ENCODE measurements at regions not wholly inside any gene's neighbourhood (a gene's known extent, or its start where the extent isn't known, plus 50 kb on each side); places are given as distances from the start of the nearest gene placed in this dataset.
"Not testable (repeated sequence)": the region's sequence is repeated elsewhere in the genome, so short reads cannot be mapped to it uniquely, and the experiment has no call there.

- DNase-seq (ENCODE audit: low read depth in 2 of 2), result no peak
These were observed 149.6 kb upstream of the SH3BP4 start for GRCh38 chr2:234802071-234802844.

DNA sequence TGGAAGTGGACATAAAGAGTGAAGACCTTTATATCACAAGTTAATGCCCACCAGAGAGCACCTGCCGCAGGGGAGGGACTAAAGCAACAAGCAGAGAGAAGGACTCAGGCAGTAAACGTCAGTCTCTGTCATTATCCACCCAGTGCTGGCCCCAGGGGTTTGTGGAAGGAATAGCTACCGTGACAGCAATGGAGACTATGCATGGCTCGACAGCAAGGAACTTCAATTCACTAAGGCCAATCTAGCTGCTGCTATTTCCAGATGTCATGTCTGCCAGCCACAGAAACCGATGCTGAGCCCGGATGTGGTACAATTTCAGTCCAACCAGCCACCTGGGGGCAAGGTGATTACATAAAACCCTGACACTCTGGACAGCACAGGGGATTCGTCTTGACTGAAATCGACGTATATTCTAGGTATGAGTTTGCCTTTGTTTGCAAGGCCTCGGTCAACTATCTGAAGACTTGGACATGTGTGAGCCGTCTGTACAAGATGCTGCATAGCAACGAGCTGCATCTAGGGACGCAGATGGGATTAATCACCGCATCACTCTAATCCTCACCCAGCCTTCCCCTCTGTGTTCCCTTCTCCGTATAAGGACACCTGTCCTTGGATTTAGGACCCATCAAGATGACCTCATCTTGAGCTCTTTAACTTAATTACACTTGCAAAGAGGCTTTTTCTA, 154.1 kb upstream of the SH3BP4 start:
- DNase-seq (ENCODE audit: low read depth in 2 of 2), result no peak

DNA sequence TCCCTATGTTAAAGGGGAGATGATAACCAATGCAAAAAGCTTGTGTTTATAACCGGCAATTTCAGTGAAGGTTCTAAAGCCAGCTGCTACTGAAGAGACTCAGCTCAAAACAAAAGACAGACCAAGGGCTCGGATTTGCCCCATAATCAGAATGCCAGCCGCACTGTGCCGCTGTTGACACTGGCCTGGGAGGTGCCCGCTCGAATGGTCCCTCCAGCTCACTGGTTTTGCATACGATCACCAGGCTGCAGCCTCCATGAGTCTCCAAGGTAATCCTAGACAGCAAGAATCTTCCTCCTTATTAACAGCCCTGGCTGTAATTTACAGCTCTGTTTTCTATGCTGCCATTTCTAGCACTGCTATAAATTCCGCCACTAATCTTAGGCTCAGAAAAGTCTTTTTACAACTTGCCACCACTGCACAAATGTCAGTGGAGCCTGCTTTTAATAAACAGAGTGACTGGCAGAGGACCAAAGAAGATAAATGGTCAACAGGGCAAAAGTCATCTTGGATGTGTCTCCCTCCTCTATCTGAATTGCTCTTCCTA, 155.7 kb upstream of the SH3BP4 start:
- no peak for DNase-seq (ENCODE audit: low read depth in 2 of 2)

DNA sequence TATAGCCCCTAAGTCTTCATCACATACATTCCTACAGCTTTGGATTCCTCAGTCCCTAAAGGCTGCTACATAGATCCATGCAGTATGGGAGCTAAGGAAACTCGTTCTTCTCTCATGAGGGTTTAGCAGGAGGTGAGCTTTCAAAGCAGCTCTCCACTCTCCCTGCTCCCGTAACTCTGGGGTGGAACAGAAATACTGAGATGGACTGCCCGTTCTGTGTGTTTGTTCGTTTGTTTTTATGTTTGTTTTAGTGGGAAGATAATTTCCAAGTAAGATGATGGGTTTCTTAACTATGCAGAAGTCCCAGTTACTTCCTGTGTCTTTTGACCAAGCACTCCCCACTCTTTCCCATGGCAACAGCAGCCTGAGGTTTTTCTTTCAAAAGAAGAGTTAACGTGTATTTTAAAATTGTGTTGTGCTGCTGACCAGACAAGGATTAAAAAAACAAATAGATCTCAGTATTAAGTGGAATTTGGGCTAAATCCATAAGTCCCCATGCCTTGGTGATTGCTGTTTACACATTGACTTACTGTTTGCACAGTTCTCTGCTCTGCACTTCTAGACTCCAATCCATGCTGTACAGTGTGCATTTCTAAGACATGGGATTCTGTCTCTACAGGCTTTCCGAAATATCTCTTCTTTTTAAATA, 156.4 kb upstream of the SH3BP4 start:
- no peak for DNase-seq (ENCODE audit: low read depth in 2 of 2)

DNA sequence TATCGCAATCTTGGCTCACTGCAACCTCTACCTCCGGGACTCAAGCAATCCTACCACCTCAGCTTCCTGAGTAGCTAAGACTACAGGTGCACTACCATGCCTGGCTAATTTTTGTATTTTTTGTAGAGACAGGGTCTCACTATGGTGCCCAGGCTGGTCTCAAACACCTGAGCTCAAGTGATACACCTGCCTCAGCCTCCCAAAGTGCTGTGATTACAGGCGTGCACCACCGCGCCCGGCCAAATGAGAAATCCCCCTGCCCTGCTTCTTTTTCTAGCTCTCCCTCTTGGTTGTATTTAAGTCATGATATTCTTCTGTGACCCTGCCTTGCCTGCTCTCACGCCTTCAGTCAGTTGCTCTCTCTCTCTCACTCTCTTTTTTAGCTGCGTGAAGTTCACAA, 157.0 kb upstream of the SH3BP4 start:
- no peak for DNase-seq (ENCODE audit: low read depth in 2 of 2)

DNA sequence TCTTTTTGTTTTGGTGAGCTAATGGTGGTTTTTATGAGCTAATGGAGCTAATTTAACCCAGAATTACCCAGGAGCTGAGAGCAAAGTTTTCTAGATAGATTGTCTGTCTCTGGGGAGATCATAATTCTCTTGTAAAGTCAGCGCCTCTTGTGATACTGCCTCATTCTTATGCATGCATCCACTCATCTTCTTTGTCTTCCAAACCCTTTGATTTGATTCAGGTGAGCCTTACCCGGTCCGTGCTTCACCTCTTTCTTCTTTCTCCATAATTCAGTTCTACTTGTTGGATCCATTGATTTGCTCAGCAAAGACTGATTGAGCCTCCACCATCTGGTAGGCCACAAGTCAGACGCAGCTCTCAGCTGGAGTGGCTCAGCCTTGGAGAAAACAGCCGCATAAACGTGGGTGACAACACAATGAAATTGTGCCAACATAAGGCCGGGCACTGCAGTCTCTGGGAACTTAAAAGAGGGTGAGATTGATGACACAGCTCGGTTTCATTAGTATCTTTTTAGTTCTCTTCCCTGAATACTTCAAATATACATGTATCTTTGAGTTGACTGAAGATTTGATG, 158.5 kb upstream of the SH3BP4 start:
- no peak for DNase-seq (ENCODE audit: low read depth in 2 of 2)

DNA sequence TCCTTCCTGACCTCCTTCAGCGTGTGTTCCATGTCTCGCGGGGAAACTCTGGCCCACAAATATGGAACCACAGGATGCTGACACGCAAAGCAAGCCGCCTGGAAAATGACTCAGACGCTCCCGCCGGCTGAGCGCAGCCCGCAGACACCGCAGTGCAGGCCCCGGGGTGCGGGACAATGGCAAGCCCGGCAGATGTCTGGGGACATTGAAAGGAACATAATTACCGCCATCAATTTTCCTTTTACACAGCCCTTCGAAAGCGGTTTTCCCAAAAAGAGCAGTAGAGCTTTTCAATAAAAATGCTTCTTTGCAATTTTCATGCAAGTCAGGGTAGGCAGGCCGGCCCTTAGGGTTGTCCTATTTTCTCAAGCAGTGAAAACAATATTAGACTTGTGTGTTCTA, 159.2 kb upstream of the SH3BP4 start:
- DNase-seq (ENCODE audit: low read depth in 2 of 2), result no peak

DNA sequence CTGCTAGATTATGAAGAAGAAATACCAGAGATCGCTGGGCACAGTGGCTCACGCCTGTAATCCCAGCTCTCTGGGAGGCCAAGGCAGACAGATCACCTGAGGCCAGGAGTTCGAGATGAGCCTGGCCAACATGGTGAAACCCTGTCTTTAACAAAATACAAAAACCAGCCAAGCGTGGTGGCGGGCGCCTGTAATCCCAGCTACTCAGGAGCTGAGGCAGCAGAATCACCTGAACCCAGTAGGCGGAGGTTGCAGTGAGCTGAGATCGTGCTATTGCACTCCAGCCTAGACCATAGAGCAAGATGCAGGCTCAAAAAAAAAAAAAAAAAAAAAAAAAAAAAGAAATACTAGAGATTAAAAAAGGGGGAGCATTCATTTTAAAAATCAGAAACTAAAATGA, 159.7 kb upstream of the SH3BP4 start:
- DNase-seq (ENCODE audit: low read depth in 2 of 2), result not testable (repeated sequence)

DNA sequence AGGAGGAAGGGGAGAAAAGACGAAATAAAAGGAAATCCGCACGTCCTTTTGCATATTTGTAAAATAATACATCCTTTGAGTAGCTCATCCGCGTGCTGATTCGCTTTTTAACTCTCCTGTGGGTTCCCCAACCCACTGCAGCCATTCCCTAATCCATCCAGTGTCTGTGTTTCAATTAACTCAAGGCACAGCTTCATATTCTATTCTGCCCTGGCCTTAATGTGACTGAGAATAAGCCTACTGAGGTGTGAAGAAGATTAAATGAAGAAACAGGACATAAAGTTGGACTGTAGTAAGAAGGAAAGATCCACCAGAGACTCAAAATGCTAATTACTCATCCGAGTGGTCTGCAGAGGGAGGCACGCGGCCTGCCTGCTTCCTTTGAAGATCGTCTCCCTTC, 161.4 kb upstream of the SH3BP4 start:
- no peak for DNase-seq (ENCODE audit: low read depth in 2 of 2)

DNA sequence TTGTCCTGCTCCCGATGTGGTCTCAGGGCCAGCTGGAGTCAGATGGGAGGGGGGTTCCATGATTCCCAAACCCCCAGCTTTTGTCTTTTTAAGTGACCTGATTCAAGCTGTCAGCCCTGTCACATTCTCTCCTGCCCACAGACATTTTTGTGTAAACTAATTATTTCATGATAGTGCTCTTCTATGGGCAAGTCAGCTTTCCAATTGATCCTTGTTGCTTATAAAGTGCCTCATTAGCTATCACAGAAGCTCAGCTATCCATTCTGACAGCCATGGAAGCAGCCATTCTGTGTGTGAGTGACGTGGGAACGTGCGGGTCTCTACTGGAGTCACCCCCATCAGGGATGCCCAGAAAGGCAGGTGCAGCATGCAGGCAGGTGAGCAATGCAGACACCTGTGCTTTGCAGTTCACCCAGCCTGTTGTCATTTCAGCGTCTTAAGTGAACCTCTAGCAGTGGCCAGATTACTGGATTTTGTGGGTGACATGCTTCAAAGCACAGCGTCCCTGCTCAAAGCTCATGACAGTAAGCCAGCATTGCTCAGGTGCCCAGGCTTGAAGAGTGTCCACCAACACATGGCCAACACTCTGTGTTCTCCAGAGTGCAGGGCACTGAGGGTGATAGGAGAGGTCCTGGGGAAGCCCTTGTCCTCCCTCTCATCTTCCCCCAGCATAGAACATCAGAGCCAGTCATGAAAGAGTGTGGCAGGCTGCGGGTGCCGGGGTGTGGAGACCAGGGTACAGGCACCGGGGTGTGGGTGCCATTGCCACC, 162.1 kb upstream of the SH3BP4 start:
- no peak for DNase-seq (ENCODE audit: low read depth in 2 of 2)

DNA sequence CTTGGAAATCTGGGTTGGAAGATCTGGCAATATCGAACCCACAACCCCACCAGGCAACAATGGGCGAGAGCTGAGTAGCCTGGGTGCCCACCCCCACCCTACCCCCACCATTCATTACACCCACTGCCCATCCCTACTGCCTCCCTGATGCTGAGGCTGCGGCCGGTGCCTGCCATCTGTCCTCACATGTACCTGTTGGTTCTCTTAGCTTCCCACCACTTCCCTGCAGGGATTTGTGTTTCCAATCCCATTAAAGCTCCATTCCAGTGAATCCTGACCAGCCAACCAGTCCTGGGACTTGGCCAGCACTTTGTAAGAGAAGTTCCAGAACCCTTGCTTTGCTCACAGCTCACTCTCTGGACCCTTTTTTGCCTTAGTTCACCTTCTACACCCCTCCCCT, 163.0 kb upstream of the SH3BP4 start:
- DNase-seq (ENCODE audit: low read depth in 2 of 2), result no peak

DNA sequence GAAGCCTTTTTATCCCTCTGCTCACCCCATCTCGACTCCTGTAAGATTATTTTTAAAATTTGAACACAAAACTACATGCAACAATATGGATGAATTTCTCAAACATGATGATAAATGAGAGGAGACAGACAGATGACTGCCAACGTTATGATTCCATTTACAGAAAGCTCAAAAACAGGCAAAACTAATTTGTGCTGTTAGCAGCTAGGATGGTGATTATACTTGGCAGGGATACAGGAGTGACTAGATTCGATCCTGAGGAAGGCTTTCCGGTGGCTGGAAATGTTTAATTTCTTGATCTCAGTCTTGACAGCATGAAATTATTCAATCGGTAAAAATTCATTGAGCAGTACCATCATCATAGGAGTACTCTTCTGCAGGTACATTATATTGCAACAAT, 163.4 kb upstream of the SH3BP4 start:
- DNase-seq (ENCODE audit: low read depth in 2 of 2), result no peak

- DNase-seq (ENCODE audit: low read depth in 2 of 2), result no peak
These were observed 164.7 kb upstream of the SH3BP4 start for GRCh38 chr2:234787114-234787513.

- DNase-seq (ENCODE audit: low read depth in 2 of 2), result no peak
These were observed 177.9 kb upstream of the SH3BP4 start for GRCh38 chr2:234773764-234774409.

GRCh38 chr2:234773129-234773528, 178.7 kb upstream of the SH3BP4 start:
- no peak for DNase-seq (ENCODE audit: low read depth in 2 of 2)

- no peak for DNase-seq (ENCODE audit: low read depth in 2 of 2)
These were observed 179.1 kb upstream of the SH3BP4 start for GRCh38 chr2:234772733-234773060.

- DNase-seq (ENCODE audit: low read depth in 2 of 2), result no peak
These were observed 179.7 kb upstream of the SH3BP4 start for GRCh38 chr2:234771980-234772732.

GRCh38 chr2:234771176-234771575, 180.6 kb upstream of the SH3BP4 start:
- DNase-seq (ENCODE audit: low read depth in 2 of 2), result no peak

DNA sequence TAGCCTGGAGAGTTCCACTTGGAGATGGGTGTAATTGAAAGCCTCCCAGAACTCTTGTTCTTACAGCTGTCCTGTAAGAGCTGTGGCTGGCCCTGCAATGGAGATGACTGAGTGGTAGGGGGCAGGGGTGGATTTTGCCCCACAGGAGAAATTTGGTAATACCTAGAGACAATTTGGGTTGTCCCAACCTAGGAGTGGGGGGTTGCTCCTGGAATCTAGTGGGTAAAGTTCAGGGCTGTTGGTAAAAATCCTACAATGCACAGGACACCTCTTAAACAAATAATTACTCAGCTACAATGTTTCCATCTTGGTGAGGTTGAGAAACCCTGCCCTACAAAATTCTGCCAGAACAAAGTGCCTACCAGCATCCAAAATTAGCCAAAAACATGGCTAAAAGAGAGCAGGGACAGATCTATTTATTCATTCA, 181.1 kb upstream of the SH3BP4 start:
- DNase-seq (ENCODE audit: low read depth in 2 of 2), result no peak

- no peak for DNase-seq (ENCODE audit: low read depth in 2 of 2)
These were observed 181.7 kb upstream of the SH3BP4 start for GRCh38 chr2:234770031-234770506.

Data from lung microvascular endothelial cell (primary cell).